ENCODE measurements at regions not wholly inside any gene's neighbourhood (a gene's known extent, or its start where the extent isn't known, plus 50 kb on each side); places are given as distances from the start of the nearest gene placed in this dataset.

DNA sequence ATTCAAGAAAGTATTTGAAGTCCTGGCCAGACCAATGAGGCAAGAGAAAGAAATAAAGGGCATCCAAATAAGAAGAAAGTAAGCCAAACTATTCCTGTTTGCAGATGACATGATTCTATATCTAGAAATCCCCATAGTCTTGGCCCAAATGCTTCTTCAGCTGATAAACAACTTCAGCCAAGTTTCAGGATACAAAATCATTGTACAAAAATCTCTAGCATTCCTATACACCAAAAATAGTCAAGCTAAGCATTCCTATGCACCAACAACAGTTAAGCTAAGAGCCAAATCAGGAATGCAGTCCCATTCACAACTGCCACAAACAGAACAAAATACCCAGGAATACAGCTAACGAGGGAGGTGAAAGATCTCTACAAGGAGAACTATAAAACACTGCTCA is 60.1 kb upstream of the PHIP start:
- Histone ChIP-seq H3K9me2 (ENCODE audit: insufficient read depth) (no peaks in the 10 kb centered on the region), H3K36me3 (ENCODE audit: low read depth) (no peaks in the 10 kb centered on the region), H3K9me3 (ENCODE audit: low read depth) (no peaks in the 10 kb centered on the region), H3K4me2 (ENCODE audit: unreplicated experiment) (peak overlapping the region; percentile 57), H3K9ac (no peak overlapping the region), H4K20me1 (ENCODE audit: insufficient read depth) (no peaks in the 10 kb centered on the region), H3K79me2 (ENCODE audit: insufficient read depth) (no peaks in the 10 kb centered on the region), H3F3A (ENCODE audit: insufficient read depth) (0 out of 2 replicates have a peak, but pooled peaks cover 8% of the 10 kb centered on the region), H3K4me1 (ENCODE audit: insufficient read depth) (no peaks in the 10 kb centered on the region), H3K4me3 (no peak overlapping the region), H3K27me3 (replicated peaks; ENCODE audit: insufficient read depth) (no peaks in the 10 kb centered on the region), H3K27ac (peak overlapping the region; percentile 30; the same call in 1 of the 2 replicates), H2AFZ (no peak overlapping the region)
- DNase-seq: peak; percentile 13
- TF ChIP-seq EZH2 (IDR thresholded peaks at IDR 0.05; ENCODE audit: insufficient read depth, poor library complexity, severe bottlenecking) (no peak), EZH2phosphoT487 (IDR thresholded peaks at IDR 0.05; ENCODE audit: insufficient read depth, low read depth) (no peak)
- in situ Hi-C loops (cut with MboI): no loop called here
- 0 to 3% methylated on average over 1 of the region's 1 CpG for WGBS, 2 experiments (ENCODE audit: low coverage in 1 of 2, low lambda C conversion rate in 2 of 2, missing lambda C conversion rate in 2 of 2)

DNA sequence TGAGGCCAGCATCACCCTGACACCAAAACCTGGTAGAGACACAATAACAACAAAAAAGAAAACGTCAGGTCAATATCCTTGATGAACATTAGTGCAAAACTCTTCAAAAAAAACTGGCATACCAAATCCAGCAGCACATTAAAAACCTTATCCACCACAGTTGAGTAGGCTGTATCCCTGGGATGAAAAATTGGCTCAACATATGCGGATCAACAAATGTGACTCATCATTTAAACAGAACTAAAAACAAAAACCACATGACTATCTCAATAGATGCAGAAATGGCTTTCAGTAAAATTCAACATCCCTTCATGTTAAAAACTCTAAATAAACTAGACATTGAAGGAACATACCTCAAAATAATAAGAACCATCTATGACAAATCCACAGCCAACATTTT is 59.6 kb upstream of the PHIP start:
- 0 to 10% methylated on average over 2 of the region's 2 CpGs for WGBS, 2 experiments (ENCODE audit: low coverage in 1 of 2, low lambda C conversion rate in 2 of 2, missing lambda C conversion rate in 2 of 2)
- H3K27ac ChIP-seq: peak overlapping the region; percentile 30; the same call in 1 of the 2 replicates
- H3K4me3 ChIP-seq: no peak overlapping the region
- H4K20me1 ChIP-seq (ENCODE audit: insufficient read depth): no peaks in the 10 kb centered on the region
- no peaks in the 10 kb centered on the region for H3K36me3 ChIP-seq (ENCODE audit: low read depth)
- H3K9ac ChIP-seq: no peak overlapping the region
- H3K79me2 ChIP-seq (ENCODE audit: insufficient read depth): no peaks in the 10 kb centered on the region
- 0 out of 2 replicates have a peak, but pooled peaks cover 8% of the 10 kb centered on the region for H3F3A ChIP-seq (ENCODE audit: insufficient read depth)
- H3K27me3 ChIP-seq (replicated peaks; ENCODE audit: insufficient read depth): no peaks in the 10 kb centered on the region
- H3K4me2 ChIP-seq (ENCODE audit: unreplicated experiment): peak overlapping the region; percentile 57
- DNase-seq: peak; percentile 35
- no peak for TF ChIP-seq EZH2 (IDR thresholded peaks at IDR 0.05; ENCODE audit: insufficient read depth, poor library complexity, severe bottlenecking)
- no peak for TF ChIP-seq EZH2phosphoT487 (IDR thresholded peaks at IDR 0.05; ENCODE audit: insufficient read depth, low read depth)
- H2AFZ ChIP-seq: no peak overlapping the region
- in situ Hi-C loops (cut with MboI): no loop called here
- no peaks in the 10 kb centered on the region for H3K9me3 ChIP-seq (ENCODE audit: low read depth)
- no peaks in the 10 kb centered on the region for H3K9me2 ChIP-seq (ENCODE audit: insufficient read depth)
- no peaks in the 10 kb centered on the region for H3K4me1 ChIP-seq (ENCODE audit: insufficient read depth)

DNA sequence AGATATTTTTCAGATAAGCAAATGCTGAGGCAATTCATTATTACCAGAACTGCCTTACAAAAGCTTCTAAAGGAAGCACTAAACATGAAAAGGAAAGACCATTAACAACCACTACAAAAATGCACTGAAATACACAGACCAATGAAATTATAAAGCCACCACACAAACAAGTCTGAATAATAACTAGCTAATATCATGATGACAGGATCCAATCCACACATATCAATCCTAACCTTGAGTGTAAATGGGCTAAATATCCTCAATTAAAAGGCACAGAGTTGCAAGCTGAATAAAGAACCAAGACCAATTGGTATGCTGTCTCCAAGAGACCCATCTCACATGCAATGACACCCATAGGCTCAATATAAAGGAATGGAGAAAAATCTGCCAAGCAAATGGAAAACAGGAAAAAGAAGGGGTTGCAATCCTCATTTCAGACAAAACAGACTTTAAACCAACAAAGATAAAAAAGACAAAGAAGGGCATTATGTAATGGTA is 58.0 kb upstream of the PHIP start:
- no peak overlapping the region for H3K4me3 ChIP-seq
- H4K20me1 ChIP-seq (ENCODE audit: insufficient read depth): no peaks in the 10 kb centered on the region
- TF ChIP-seq EZH2phosphoT487 (IDR thresholded peaks at IDR 0.05; ENCODE audit: insufficient read depth, low read depth) (no peak), EZH2 (IDR thresholded peaks at IDR 0.05; ENCODE audit: insufficient read depth, poor library complexity, severe bottlenecking) (no peak)
- 0 out of 2 replicates have a peak, but pooled peaks cover 8% of the 10 kb centered on the region for H3F3A ChIP-seq (ENCODE audit: insufficient read depth)
- H3K27me3 ChIP-seq (replicated peaks; ENCODE audit: insufficient read depth): no peaks in the 10 kb centered on the region
- no peak overlapping the region for H3K4me2 ChIP-seq (ENCODE audit: unreplicated experiment)
- no peak overlapping the region for H2AFZ ChIP-seq
- in situ Hi-C loops (cut with MboI): no loop called here
- H3K79me2 ChIP-seq (ENCODE audit: insufficient read depth): no peaks in the 10 kb centered on the region
- no peaks in the 10 kb centered on the region for H3K9me2 ChIP-seq (ENCODE audit: insufficient read depth)
- no peaks in the 10 kb centered on the region for H3K36me3 ChIP-seq (ENCODE audit: low read depth)
- H3K4me1 ChIP-seq (ENCODE audit: insufficient read depth): no peaks in the 10 kb centered on the region
- no peak overlapping the region for H3K27ac ChIP-seq
- no peak for DNase-seq
- no peaks in the 10 kb centered on the region for H3K9me3 ChIP-seq (ENCODE audit: low read depth)
- no peak overlapping the region for H3K9ac ChIP-seq

DNA sequence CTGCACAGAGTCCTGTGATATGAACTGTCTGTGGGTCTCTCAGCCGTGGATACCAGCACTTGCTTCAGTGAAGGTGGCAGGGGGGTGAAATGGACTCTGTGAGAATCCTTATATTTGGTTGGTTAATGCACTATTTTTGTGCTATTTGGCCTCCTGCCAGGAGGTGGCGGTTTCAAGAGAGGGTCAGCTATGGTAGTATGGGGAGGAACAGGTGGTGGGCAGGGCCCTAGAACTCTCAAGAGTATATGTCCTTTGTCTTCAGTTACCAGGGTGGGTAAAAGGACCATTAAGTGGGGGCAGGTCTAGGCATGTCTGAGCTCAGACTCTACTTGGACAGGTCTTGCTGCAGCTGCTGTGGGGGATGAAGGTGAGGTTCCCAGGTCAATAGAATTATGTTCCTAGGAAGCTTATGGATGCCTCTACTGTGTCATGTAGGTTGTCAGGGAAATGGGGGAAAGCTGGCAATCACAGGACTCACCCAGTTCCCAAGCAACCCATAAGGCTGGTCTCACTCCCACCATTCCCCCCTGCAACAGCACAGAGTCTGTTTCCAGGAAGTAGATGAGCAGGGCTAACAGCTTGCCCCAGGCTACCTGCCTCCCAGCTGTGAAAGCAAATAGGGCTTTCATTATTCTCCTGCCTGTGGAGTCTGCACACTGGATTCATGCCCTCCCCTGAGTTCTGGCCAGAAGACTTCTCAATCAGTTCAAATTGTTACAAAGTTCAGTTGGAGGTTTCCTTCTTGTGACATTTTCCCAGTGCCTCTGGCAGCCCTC is 56.8 kb upstream of the PHIP start:
- H3K9me2 ChIP-seq (ENCODE audit: insufficient read depth): no peaks in the 10 kb centered on the region
- no peak for DNase-seq

More for the DNA sequence above, 56.8 kb upstream of the PHIP start:
- H2AFZ ChIP-seq: no peak overlapping the region
- H3K9me3 ChIP-seq (ENCODE audit: low read depth): no peaks in the 10 kb centered on the region
- H4K20me1 ChIP-seq (ENCODE audit: insufficient read depth): no peaks in the 10 kb centered on the region
- H3F3A ChIP-seq (ENCODE audit: insufficient read depth): 0 out of 2 replicates have a peak, but pooled peaks cover 8% of the 10 kb centered on the region
- H3K4me2 ChIP-seq (ENCODE audit: unreplicated experiment): no peak overlapping the region
- TF ChIP-seq EZH2phosphoT487 (IDR thresholded peaks at IDR 0.05; ENCODE audit: insufficient read depth, low read depth): no peak
- no peak for TF ChIP-seq EZH2 (IDR thresholded peaks at IDR 0.05; ENCODE audit: insufficient read depth, poor library complexity, severe bottlenecking)
- WGBS, 2 experiments (ENCODE audit: low coverage in 1 of 2, low lambda C conversion rate in 2 of 2, missing lambda C conversion rate in 2 of 2): 37 to 38% methylated on average over 2 of the region's 2 CpGs
- no peak overlapping the region for H3K9ac ChIP-seq
- H3K27me3 ChIP-seq (replicated peaks; ENCODE audit: insufficient read depth): no peaks in the 10 kb centered on the region
- H3K36me3 ChIP-seq (ENCODE audit: low read depth): no peaks in the 10 kb centered on the region
- no peaks in the 10 kb centered on the region for H3K79me2 ChIP-seq (ENCODE audit: insufficient read depth)
- H3K27ac ChIP-seq: no peak overlapping the region
- H3K4me1 ChIP-seq (ENCODE audit: insufficient read depth): no peaks in the 10 kb centered on the region
- no peak overlapping the region for H3K4me3 ChIP-seq
- in situ Hi-C loops (cut with MboI): no loop called here
